NOMO-1 treated with dmso at 0.1 percent for 144 hours (cell line): ENCODE measurements at regions not wholly inside any gene's neighbourhood (a gene's known extent, or its start where the extent isn't known, plus 50 kb on each side); places are given as distances from the start of the nearest gene placed in this dataset.

Experiments used
- DNase-seq: peaks from one replicate; lab custom pipeline; 2025; ENCODE audit not compliant: unreplicated experiment; lab: John Stamatoyannopoulos, UW

DNA sequence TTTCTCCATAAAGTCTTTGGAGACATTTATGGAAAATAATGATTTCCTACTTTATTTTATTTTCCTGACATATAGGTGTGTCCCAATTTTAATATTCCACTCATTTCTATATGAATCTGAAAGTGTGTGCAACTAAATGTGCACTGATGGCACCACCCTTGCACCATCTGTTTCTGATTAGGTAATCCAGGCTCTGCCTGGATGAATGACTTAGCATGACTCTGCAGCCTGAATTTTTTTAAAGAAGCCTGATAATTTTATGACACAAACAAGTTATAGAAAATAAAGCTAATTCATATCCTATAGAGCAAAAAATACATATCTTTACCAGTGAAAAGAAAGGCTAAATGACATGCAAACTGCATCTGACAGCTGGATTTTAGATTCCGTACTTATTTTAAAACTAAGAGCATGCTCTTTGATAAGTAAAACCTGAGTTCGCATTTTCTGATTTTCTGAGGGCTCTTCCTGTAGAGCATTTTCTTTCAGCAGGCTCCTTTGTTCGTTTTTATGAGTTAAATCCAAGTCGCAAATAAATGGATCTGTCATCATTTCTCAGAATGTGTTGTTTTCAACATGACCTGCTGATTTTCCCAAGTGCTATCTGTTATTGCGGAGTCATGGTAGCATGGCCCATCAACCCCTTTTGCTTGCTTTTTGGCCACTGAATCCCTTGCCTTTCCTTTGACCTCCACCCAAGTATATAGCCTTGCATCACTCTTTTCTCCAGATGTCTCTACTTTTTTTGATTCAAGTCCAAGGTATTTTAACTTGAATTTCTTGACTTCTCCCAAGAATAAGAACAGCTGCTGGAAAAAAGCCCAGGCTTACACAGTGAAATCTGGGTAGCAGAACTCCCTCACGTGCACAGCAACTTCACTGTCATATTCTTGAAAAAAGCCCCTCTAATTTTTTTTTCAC lies 52.8 kb upstream of the LYPLAL1 start:
- DNase-seq: peak; percentile 24

DNA sequence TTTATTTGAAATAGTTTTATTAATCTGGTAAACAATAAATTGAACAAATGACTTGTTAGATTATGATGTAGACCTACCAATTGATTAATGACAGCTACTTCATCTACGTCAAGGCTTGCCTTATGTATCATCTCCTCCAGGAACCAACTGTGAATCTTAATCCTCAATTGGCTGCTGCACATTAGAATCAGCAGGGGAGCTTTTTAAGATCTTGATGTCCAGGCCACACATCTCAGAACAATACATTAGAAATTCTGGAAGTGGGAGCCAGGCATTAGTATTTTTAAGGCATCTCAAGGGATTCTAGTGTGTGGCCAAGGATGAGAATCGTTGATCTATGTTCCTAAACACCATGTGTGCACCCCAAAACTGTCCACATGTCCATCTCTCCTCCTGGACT lies 52.0 kb upstream of the LYPLAL1 start:
- no peak for DNase-seq

DNA sequence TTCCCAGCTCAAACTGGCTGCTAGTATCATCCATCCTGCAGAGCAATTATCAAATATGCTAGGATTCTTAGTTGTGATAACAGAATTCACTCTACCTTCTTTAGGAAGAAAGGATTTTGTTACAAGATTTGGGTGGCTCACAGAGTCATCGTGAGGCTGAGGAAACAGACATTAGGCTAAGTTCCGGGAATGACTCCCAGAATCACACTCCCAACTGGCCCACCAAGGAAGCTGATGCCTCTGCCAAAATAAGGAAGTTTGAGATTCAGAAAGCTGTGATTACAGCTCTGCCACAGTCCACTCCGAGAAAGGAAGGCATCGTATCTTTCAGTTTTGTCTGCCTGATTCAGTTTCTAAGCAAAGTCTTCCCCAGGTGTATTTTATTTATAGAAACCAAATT lies 50.6 kb upstream of the LYPLAL1 start:
- no peak for DNase-seq
